HG02623 (cell line): ENCODE measurements at regions not wholly inside any gene's neighbourhood (a gene's known extent, or its start where the extent isn't known, plus 50 kb on each side); places are given as distances from the start of the nearest gene placed in this dataset.
"Not testable (repeated sequence)": the region's sequence is repeated elsewhere in the genome, so short reads cannot be mapped to it uniquely, and the experiment has no call there.

ENCODE experiments used
- ATAC-seq: cut with Tn5 transposase; IDR thresholded peaks from one replicate; pipeline ENCODE4 v1.9.1; 2021; ENCODE audit warnings: moderate library complexity; ENCODE audit not compliant: unreplicated experiment

DNA sequence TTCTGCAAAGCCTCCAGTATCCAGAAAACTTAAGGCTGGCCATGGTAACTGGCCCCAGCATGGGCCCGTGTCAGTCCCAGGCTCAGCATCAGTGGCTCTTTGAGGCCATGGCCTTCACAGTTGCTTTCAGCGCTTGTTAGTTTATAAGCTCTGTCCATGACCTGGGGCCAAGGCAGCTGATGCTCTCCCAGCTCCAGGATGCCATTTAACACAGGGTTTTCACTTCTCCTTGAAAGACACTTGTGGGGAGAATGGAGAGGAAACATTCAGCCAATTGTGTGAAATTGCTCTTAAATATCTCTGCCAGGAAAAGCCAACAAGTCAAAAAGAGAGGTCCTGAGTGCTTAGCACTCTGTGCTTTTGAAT, 321.3 kb downstream of the FOXO1 start:
- no peak for ATAC-seq

GRCh38 chr13:40345654-40346372, 320.6 kb downstream of the FOXO1 start:
- no peak for ATAC-seq

- no peak for ATAC-seq
Measured at GRCh38 chr13:40346592-40346991, 319.8 kb downstream of the FOXO1 start.

DNA sequence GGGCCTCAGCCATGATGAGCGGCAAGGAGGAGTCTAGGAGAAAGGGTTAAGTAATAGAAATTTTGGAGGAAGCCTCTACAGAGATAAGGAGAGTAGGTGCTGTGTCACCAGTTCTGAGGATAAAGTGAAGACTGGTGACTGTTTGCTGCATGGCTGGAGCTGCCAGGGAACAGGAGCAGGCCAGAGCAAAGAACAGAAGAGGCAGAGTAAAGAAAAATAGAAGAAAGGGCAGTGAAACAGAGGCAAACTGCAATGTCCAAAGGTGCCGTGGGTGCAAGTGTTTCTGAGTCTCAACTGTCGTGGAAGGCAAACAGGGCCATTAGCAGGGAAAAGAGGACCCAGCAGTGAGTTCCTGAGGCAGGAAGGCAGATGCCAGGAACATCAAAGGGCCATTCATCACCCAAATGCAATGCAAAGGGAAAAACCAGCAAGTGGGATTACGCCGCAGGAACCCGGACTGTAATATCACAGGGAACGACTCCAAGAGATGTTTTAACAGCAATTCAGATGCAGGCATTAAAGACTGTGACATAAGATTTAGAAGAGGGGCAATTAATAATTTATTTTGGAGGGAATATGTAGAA, 318.3 kb downstream of the FOXO1 start:
- ATAC-seq = no peak

DNA sequence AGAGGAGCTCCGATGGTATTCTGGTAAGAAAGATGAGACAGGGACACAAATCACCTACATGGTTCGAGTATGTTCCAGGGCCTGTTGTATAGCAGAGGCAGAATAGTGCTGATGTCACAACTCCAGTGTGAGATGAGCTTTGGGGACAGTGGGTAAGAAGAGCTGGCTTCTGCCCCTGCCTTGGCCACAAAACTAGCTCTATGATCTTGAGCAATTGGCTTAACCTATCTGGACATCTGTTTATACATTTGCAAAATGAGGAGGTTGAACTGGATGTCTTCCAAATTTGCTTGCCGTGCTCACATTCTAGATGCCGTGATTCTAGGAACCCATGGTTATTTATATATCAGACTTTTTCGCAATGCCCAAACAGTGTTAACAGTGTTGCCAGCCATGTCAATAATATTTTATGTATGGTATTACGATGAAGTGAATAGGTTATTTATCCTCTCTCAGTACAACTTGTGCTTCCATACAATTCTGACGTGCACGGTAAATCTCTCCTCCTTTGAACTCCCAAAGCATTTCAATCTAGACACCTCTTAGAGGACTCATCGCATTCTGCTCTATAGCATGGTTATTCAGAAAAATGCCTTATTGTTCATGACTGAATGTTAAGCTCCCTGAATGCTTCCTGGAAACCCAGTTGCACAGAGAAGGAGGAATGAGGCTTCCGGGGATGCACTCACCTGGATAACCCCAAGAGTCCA, 316.0 kb downstream of the FOXO1 start:
- no peak for ATAC-seq

DNA sequence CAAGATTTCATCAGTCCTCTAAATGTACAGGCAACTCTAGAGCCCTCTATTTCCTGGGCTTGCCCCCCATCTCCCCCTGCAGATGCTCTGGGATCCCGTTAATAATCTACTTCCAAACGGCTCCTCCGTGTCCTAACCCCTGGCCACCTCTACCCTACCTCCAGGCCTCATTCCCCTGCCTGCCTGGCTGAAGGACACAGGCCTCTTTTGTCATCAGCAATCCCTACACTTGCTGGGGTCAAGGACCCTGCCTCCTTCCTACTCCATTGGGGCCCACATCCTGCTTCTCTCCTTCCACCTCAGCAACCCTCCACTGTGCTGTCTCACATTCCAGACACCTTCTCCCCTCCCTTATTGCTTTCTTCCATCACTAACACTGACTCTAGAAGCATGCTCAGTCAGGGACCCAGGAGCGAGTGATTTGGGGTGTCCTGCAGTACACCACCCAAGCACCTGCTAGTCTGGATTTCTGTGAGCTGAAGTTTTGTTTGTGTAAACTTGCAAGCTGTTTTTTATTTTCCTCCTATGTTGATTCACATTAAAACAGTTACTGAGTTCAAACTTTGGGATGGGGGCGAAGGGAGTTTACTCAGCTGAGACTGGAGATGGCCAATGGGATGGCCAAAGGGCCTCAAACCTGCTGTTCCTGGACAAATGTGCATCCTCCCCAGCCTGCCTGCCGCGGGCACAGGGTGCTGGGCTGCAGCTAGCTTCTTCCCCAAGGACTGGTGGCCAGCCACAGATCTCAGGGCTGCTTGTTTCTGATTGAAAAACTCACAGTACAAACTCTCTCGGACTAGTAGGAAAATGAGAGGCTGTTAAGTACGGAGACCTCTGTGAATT, 314.7 kb downstream of the FOXO1 start:
- no peak for ATAC-seq

DNA sequence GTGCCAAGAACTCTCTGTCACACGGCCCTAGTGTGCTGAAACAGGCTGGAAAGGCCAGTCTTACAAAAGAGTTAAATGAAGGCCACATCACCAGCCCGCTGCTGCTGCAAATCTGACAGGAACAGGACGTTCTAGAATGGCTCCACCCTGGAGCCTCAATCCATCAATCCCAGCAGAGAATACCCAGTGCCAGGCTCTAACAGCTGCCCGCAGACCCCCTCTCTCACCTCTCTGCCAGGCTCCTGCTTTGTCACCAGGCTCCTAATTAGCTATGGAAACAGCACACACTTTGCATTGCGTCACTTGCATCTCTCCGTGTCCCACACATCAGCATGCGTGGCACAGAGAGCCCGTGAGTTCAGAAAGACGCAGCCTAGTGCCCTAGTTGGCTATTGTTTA, 314.1 kb downstream of the FOXO1 start:
- ATAC-seq = no peak

DNA sequence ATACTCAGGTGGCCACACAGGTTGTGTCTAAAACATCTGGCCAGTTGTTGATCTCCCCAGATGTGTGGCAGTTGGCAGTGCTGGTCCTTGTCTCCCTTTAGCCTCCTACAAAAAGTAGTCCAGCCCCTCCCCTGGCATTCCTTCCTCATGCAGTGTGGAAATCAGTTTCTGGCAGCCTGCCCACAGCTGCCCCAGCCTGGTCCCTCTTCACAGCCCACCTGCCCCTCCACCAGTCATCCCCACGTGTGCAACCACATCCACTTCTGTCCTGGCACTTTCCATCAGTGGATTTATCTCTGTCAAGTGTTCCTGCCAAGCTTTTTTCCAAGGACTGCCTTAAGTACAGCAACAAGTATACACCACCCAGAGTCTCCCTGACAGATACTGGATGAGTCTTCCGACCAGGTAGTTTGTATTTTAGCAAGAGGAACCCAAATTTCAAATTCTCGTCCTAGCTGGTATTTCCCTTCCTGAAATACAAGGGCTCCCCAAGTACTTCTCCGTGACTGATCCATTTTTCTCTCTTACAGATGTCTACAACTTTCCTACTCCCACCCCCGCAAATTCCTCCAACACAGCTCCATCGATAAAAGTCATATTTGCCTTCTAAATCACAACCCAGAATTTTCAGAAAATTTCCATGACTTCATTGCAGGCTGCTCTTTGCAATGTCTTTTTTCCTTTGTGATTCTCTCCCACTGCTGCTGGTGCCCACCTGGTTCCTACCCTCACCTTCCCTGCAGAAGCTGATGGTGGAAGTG, 313.5 kb downstream of the FOXO1 start:
- no peak for ATAC-seq

DNA sequence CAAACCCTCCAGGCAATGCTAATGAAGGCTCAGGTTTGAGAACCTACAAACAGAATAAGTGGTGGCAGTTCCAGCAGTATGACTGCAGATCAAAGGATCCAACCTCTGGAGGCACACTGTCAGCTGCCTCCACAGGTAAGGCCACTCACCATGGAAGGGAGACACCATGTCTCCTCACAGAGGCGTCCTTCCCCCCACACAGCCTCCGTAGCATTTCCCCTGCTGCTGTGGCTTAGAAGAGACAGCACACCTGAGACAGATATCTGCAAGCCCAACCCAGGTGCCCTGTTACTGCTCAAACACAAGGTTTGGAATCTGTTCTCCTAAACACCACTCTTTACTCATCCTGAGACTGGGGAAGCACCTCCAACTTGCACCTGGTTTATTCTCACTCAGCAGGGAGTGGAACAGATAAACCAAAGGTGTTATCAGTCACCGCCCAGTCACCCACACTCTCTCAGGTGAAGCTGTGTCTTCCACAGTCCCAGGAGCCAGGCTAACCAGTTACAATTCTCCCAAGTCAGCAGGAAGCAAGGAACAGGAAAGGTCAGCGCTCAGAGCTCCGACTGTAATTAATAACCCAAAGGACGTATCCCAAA, 311.2 kb downstream of the FOXO1 start:
- ATAC-seq = no peak

- no peak for ATAC-seq
Measured at GRCh38 chr13:40356011-40356410, 310.4 kb downstream of the FOXO1 start.

DNA sequence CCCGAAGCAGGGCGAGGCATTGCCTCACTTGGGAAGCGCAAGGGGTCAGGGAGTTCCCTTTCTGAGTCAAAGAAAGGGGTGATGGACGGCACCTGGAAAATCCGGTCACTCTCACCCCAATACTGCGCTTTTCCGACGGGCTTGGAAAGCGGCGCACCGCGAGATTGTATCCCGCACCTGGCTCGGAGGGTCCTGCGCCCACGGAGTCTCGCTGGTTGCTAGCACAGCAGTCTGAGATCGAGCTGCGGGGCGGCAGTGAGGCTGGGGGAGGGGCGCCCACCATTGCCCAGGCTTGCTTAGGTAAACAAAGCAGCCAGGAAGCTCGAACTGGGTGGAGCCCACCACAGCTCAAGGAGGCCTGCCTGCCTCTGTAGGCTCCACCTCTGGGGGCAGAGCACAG, 310.0 kb downstream of the FOXO1 start:
- ATAC-seq = not testable (repeated sequence)

- no peak for ATAC-seq
Measured at GRCh38 chr13:40362502-40362901, 303.9 kb downstream of the FOXO1 start.

GRCh38 chr13:40363653-40364052, 302.8 kb downstream of the FOXO1 start:
- ATAC-seq = no peak

DNA sequence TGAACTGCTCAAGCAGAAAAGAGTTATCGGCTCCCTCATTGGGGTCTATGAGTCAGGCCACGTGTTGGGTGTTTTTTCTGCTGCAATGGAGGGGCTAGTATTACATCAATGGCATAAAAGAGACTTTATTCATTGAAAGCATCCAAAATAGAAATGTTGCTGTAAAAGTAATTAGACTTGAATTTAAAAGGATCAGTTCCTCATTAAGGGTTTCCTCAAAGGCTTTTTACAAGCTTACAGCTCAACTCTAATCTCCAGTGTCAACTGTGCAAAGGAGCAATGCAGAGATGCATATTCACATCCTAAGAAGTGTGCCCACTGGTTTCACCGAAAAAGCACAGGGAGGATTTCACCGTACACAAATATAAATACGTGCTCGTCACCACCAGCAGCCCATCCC, 300.3 kb downstream of the FOXO1 start:
- no peak for ATAC-seq

GRCh38 chr13:40368127-40368891, 298.1 kb downstream of the FOXO1 start:
- ATAC-seq = no peak

DNA sequence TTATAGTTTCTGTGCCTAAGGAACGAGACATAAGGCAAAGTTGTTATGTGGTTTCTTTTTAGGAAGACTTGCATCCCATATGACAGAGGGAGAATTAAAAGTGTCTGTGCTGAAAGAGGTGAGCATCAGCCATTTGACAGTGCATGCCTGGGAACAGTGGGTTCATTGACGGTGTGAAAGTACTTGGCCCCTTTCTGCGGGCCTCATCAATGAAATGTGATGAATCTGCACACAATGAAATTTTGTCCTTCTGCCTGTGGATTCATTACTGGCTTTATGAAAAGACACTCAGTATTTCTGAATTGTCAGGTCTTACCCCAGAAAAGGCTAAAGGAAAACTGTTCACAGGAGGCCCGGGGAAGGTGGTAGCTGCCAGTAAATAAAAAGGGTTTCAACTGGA, 295.8 kb downstream of the FOXO1 start:
- no peak for ATAC-seq

DNA sequence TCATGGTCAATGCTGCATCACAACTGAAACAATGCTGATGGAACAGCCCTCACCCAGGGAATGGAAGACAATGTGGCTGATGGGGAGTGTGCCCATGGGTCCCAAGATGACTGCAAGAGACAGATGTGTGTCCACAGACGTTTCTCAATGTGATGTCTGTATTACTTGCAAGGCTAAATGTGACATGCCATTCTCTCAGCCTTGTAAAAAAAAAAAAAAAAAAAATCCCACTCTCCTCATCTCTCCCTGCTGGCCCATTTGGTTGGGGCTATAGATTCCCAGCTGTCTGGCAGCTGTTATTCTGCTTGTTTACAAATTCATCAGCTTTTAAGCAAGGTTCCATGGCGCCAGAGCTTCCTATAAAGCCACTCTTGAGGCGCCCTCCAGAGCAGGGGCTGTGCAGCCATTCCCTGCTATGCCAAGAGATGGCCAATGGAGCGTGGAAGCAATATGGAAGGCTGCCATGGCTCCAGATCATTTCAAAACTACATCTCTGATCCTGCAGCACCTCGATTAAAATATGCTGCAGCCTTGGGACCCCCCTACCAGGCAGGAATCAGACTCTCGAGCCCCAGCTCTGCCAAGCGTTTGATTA, 294.8 kb downstream of the FOXO1 start:
- no peak for ATAC-seq

GRCh38 chr13:40373608-40374007, 292.8 kb downstream of the FOXO1 start:
- ATAC-seq = not testable (repeated sequence)

- ATAC-seq = no peak
Measured at GRCh38 chr13:40375489-40376171, 290.8 kb downstream of the FOXO1 start.
